Liver (tissue), 8 donors: ENCODE measurements at regions not wholly inside any gene's neighbourhood (a gene's known extent, or its start where the extent isn't known, plus 50 kb on each side); places are given as distances from the start of the nearest gene placed in this dataset.

Source experiments
- DNase-seq: peaks from one replicate; pipeline ENCODE4 v3.0.0-alpha.2; 2017; ENCODE audit warnings: low spot score
- H3K27ac ChIP-seq, 2 donors: one replicate each; pipeline ENCODE4 v1.7.0; 2013; ENCODE audit warnings: inconsistent platforms in 2 of 2, low read length in 2 of 2, control low read depth in 1 of 2, low read depth in 1 of 2, mild to moderate bottlenecking in 1 of 2
- H3K27me3 ChIP-seq, 4 donors: one replicate each; pipeline versions ENCODE4 v1.6.1 to v1.7.0; 2013; ENCODE audit warnings: low read length in 3 of 4, inconsistent platforms in 1 of 4, mild to moderate bottlenecking in 1 of 4, moderate library complexity in 1 of 4; ENCODE audit not compliant: control insufficient read depth in 4 of 4, insufficient read depth in 4 of 4
- H3K36me3 ChIP-seq, 4 donors: one replicate each; pipeline versions ENCODE4 v1.6.1 to v1.7.0; 2013; ENCODE audit warnings: low read length in 3 of 4, mild to moderate bottlenecking in 3 of 4, low read depth in 1 of 4, moderate library complexity in 1 of 4; ENCODE audit not compliant: control insufficient read depth in 4 of 4, insufficient read depth in 3 of 4
- H3K4me1 ChIP-seq, 4 donors: one replicate each; pipeline versions ENCODE4 v1.6.1 to v1.7.0; 2013; ENCODE audit warnings: low read length in 3 of 4, mild to moderate bottlenecking in 3 of 4, moderate library complexity in 1 of 4; ENCODE audit not compliant: control insufficient read depth in 4 of 4, insufficient read depth in 4 of 4
- H3K4me3 ChIP-seq, 3 donors: one replicate each; pipeline versions ENCODE4 v1.6.1 to v1.7.0; 2013; ENCODE audit warnings: low read length in 3 of 3, control low read depth in 1 of 3, low read depth in 1 of 3, mild to moderate bottlenecking in 1 of 3
- H3K9ac ChIP-seq, 2 donors: one replicate each; pipeline ENCODE4 v1.7.0; 2013; ENCODE audit warnings: low read length in 2 of 2, mild to moderate bottlenecking in 2 of 2, moderate library complexity in 2 of 2, control low read depth in 1 of 2, low read depth in 1 of 2
- H3K9me3 ChIP-seq, 4 donors: one replicate each; pipeline versions ENCODE4 v1.6.1 to v1.7.0; 2013; ENCODE audit warnings: low read length in 3 of 4; ENCODE audit not compliant: control insufficient read depth in 4 of 4
- ATF3 ChIP-seq: IDR thresholded peaks from 2 replicates; pipeline ENCODE4 v1.6.1; 2016; ENCODE audit warnings: antibody characterized with exemption
- CTCF ChIP-seq: fragments of 150-350 bp; IDR thresholded peaks from 2 replicates; pipeline ENCODE4 v1.5.1; 2017; ENCODE audit warnings: improper control_type of control experiment, low read depth, low read length; ENCODE audit not compliant: missing input control
- EGR1 ChIP-seq, 2 donors: IDR thresholded peaks; 2 replicates each; pipeline ENCODE4 v1.6.1; 2016 to 2018; ENCODE audit warnings: antibody characterized with exemption in 2 of 2, low read depth in 2 of 2
- FOXA1 ChIP-seq: IDR thresholded peaks from 2 replicates; pipeline ENCODE4 v1.6.1; 2016; ENCODE audit warnings: antibody characterized with exemption
- FOXA2 ChIP-seq: IDR thresholded peaks from 2 replicates; pipeline ENCODE4 v1.6.1; 2016; ENCODE audit warnings: antibody characterized with exemption
- GABPA ChIP-seq, 2 donors: IDR thresholded peaks in 1 of 2; conservative IDR thresholded peaks in 1 of 2; 2 replicates each; pipeline ENCODE4 v1.6.1; 2016; ENCODE audit warnings: antibody characterized with exemption in 2 of 2, mild to moderate bottlenecking in 1 of 2, moderate library complexity in 1 of 2
- HNF4A ChIP-seq, 2 donors: conservative IDR thresholded peaks; 2 replicates each; pipeline ENCODE4 v1.6.1; 2016; ENCODE audit warnings: antibody characterized with exemption in 2 of 2, mild to moderate bottlenecking in 2 of 2
- HNF4G ChIP-seq: IDR thresholded peaks from 2 replicates; pipeline ENCODE4 v1.6.1; 2016; ENCODE audit warnings: antibody characterized with exemption
- JUND ChIP-seq, 2 donors: IDR thresholded peaks; 2 replicates each; pipeline ENCODE4 v1.6.1; 2016; ENCODE audit warnings: antibody characterized with exemption in 2 of 2
- NR2F2 ChIP-seq: IDR thresholded peaks from 2 replicates; pipeline ENCODE4 v1.6.1; 2016; ENCODE audit warnings: antibody characterized with exemption
- RAD21 ChIP-seq, 2 donors: IDR thresholded peaks; 2 replicates each; pipeline ENCODE4 v1.6.1; 2016; ENCODE audit warnings: antibody characterized with exemption in 2 of 2, mild to moderate bottlenecking in 2 of 2
- REST ChIP-seq: IDR thresholded peaks from 2 replicates; pipeline ENCODE4 v1.6.1; 2016; ENCODE audit warnings: antibody characterized with exemption, mild to moderate bottlenecking
- RXRA ChIP-seq, 2 donors: IDR thresholded peaks; 2 replicates each; pipeline ENCODE4 v1.6.1; 2017 to 2018; ENCODE audit warnings: antibody characterized with exemption in 2 of 2, mild to moderate bottlenecking in 1 of 2
- TAF1 ChIP-seq: conservative IDR thresholded peaks from 2 replicates; pipeline ENCODE4 v1.6.1; 2016; ENCODE audit warnings: antibody characterized with exemption, mild to moderate bottlenecking
- YY1 ChIP-seq: IDR thresholded peaks from 2 replicates; pipeline ENCODE4 v1.6.1; 2016; ENCODE audit warnings: antibody characterized with exemption, mild to moderate bottlenecking
- ZBTB33 ChIP-seq: IDR thresholded peaks from 2 replicates; pipeline ENCODE4 v1.6.1; 2016; ENCODE audit warnings: antibody characterized with exemption
- WGBS: extraction: QIAGEN DNeasy Blood & Tissue Kit; methylation state at CpG from one replicate; pipeline ENCODE4 v1.1.7; 2013; 5-methylcytosine and 5-hydroxymethylcytosine counted together
- donor health status: healthy.
- donor health status: healthy.
- donor health status: healthy.
- donor health status: healthy.
- donor health status: healthy.

GRCh38 chr10:55374917-55375316 is 573.9 kb upstream of the PCDH15 start:
- 53% methylated on average over 2 of the region's 2 CpGs for WGBS
- DNase-seq = no peak
- no peaks in the 10 kb centered on the region for H3K27me3 ChIP-seq
- no peak for TF ChIP-seq TAF1
- H3K4me3 ChIP-seq = no peak overlapping the region
- H3K9me3 ChIP-seq = no peaks in the 10 kb centered on the region
- no peaks in the 10 kb centered on the region for H3K4me1 ChIP-seq
- H3K36me3 ChIP-seq = no peaks in the 10 kb centered on the region
- H3K27ac ChIP-seq = no peak overlapping the region
- no peak overlapping the region for H3K9ac ChIP-seq

GRCh38 chr10:55374060-55374459 is 573.0 kb upstream of the PCDH15 start:
- DNase-seq = no peak
- no peak overlapping the region for H3K4me3 ChIP-seq
- H3K27ac ChIP-seq = no peak overlapping the region

GRCh38 chr10:55369670-55370420 is 568.8 kb upstream of the PCDH15 start:
- WGBS = 60% methylated on average over 1 of the region's 1 CpG
- H3K9me3 ChIP-seq = no peaks in the 10 kb centered on the region
- H3K36me3 ChIP-seq = no peaks in the 10 kb centered on the region
- no peaks in the 10 kb centered on the region for H3K27me3 ChIP-seq
- no peak for DNase-seq
- TF ChIP-seq REST (no peak), EGR1 (IDR thresholded peaks at IDR 0.05; ENCODE audit: low read depth in 2 of 2) (no peak)
- no peak overlapping the region for H3K4me3 ChIP-seq
- H3K27ac ChIP-seq = no peak overlapping the region
- H3K4me1 ChIP-seq = no peaks in the 10 kb centered on the region
- H3K9ac ChIP-seq = no peak overlapping the region

More at GRCh38 chr10:55374060-55374459, 573.0 kb upstream of the PCDH15 start:
- no peak overlapping the region for H3K9ac ChIP-seq
- no peaks in the 10 kb centered on the region for H3K4me1 ChIP-seq
- H3K27me3 ChIP-seq = no peaks in the 10 kb centered on the region
- TF ChIP-seq YY1 (no peak), ATF3 (no peak), FOXA1 (no peak), RAD21 (IDR thresholded peaks at IDR 0.05) (no peak)
- H3K9me3 ChIP-seq = no peaks in the 10 kb centered on the region
- H3K36me3 ChIP-seq = no peaks in the 10 kb centered on the region

- Histone ChIP-seq H3K36me3 (no peaks in the 10 kb centered on the region), H3K9ac (no peak overlapping the region), H3K4me3 (no peak overlapping the region), H3K27me3 (no peaks in the 10 kb centered on the region), H3K27ac (no peak overlapping the region), H3K4me1 (no peaks in the 10 kb centered on the region), H3K9me3 (no peaks in the 10 kb centered on the region)
- WGBS = 73% methylated on average over 2 of the region's 2 CpGs
- no peak for DNase-seq
- TF ChIP-seq FOXA1 (no peak), YY1 (no peak), ZBTB33 (no peak), RAD21 (IDR thresholded peaks at IDR 0.05) (no peak), JUND (IDR thresholded peaks at IDR 0.05) (no peak), TAF1 (no peak), GABPA (IDR thresholded peaks at IDR 0.05 in 1 of 2, conservative IDR thresholded peaks at IDR 0.05 in 1 of 2) (no peak), NR2F2 (no peak), CTCF (no peak), FOXA2 (no peak), ATF3 (no peak), RXRA (IDR thresholded peaks at IDR 0.05) (no peak), HNF4A (conservative IDR thresholded peaks at IDR 0.05) (no peak), HNF4G (no peak), EGR1 (IDR thresholded peaks at IDR 0.05; ENCODE audit: low read depth in 2 of 2) (no peak)
These were observed 567.4 kb upstream of the PCDH15 start for GRCh38 chr10:55368467-55368866.
